ENCODE measurements at regions not wholly inside any gene's neighbourhood (a gene's known extent, or its start where the extent isn't known, plus 50 kb on each side); places are given as distances from the start of the nearest gene placed in this dataset.

- no peak for TF ChIP-seq CTCF (IDR thresholded peaks at IDR 0.05; ENCODE audit: low read length, missing control alignments)
- DNase-seq (ENCODE audit: low read depth) = no peak
- no peak overlapping the region for H3K4me3 ChIP-seq (replicated peaks; ENCODE audit: low read depth, low read length)
Observed at GRCh38 chr13:73683746-73684145, 450.5 kb downstream of the KLF12 start.

- no peak for TF ChIP-seq CTCF (IDR thresholded peaks at IDR 0.05; ENCODE audit: low read length, missing control alignments)
- no peak overlapping the region for H3K4me3 ChIP-seq (replicated peaks; ENCODE audit: low read depth, low read length)
- no peak for DNase-seq (ENCODE audit: low read depth)
Observed at GRCh38 chr13:73681779-73682178, 452.4 kb downstream of the KLF12 start.

DNA sequence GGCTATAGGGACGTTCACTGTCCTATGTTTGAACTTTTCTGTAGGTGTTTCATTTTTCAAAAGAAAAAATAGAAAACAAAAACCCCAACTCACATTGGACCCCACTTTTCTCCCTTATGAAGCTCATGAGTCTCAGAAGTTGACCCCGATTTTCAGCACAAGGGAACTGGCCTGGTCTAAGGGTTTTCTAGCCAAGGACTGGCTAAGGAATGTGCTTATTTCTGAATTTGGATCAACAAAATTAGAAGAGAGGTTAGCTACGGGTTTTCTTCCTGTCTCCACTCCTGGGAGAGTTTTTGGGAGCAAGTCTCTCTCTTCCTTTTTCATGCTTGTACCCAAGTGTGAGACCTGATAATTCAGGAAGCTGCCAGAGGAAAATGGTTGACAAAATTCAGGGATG lies 453.2 kb downstream of the KLF12 start:
- no peak for DNase-seq (ENCODE audit: low read depth)
- H3K4me3 ChIP-seq (replicated peaks; ENCODE audit: low read depth, low read length) = no peak overlapping the region
- no peak for TF ChIP-seq CTCF (IDR thresholded peaks at IDR 0.05; ENCODE audit: low read length, missing control alignments)

GRCh38 chr13:73677048-73677601 lies 457.1 kb downstream of the KLF12 start:
- no peak for TF ChIP-seq CTCF (IDR thresholded peaks at IDR 0.05; ENCODE audit: low read length, missing control alignments)
- peak; percentile 90 for DNase-seq (ENCODE audit: low read depth)
- H3K4me3 ChIP-seq (replicated peaks; ENCODE audit: low read depth, low read length) = no peak overlapping the region

GRCh38 chr13:73676550-73677047 lies 457.6 kb downstream of the KLF12 start:
- no peak overlapping the region for H3K4me3 ChIP-seq (replicated peaks; ENCODE audit: low read depth, low read length)
- DNase-seq (ENCODE audit: low read depth) = no peak
- TF ChIP-seq CTCF (IDR thresholded peaks at IDR 0.05; ENCODE audit: low read length, missing control alignments) = no peak

DNA sequence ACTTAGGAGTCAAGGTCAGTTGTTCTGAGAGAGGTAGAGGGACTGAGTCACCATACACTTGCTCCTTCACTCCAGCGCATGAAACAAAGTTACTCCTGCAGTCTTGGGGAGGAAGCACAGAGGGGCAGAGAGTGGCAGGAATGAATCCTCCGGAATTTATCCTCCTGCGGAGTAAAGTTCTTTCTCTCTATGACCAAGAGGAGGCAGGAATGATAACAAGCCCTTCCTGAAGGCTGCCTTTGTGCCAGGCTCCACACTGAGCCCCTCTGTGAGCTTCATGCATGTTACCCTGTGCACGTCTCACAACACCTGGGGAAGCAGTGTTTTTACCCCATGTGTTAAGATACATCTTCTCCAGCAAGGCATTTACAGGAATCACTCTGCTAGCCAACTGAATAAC lies 458.4 kb downstream of the KLF12 start:
- DNase-seq (ENCODE audit: low read depth) = no peak
- no peak for TF ChIP-seq CTCF (IDR thresholded peaks at IDR 0.05; ENCODE audit: low read length, missing control alignments)
- no peak overlapping the region for H3K4me3 ChIP-seq (replicated peaks; ENCODE audit: low read depth, low read length)

DNA sequence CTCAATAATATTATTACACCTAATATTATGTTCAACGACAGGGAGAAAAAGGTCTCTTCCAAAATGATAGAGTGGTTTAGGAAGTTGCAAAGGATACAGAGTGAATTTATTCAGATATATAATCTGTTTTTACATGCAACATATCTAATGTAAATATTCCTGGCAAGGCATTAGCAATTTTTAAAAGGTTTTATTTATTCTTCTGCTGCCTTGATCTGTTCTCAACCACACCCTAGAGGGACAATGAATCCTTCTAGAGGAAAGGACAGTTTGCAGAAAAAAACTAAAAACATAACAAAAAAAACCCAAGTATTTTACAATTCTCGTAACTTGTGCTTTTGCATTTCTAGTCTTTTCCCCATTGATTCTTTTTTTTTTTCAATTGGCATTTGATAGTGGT lies 459.6 kb downstream of the KLF12 start:
- DNase-seq (ENCODE audit: low read depth) = no peak
- H3K4me3 ChIP-seq (replicated peaks; ENCODE audit: low read depth, low read length) = no peak overlapping the region
- TF ChIP-seq CTCF (IDR thresholded peaks at IDR 0.05; ENCODE audit: low read length, missing control alignments) = no peak

Data from fibroblast of pulmonary artery (primary cell).